ENCODE measurements at regions not wholly inside any gene's neighbourhood (a gene's known extent, or its start where the extent isn't known, plus 50 kb on each side); places are given as distances from the start of the nearest gene placed in this dataset.

DNA sequence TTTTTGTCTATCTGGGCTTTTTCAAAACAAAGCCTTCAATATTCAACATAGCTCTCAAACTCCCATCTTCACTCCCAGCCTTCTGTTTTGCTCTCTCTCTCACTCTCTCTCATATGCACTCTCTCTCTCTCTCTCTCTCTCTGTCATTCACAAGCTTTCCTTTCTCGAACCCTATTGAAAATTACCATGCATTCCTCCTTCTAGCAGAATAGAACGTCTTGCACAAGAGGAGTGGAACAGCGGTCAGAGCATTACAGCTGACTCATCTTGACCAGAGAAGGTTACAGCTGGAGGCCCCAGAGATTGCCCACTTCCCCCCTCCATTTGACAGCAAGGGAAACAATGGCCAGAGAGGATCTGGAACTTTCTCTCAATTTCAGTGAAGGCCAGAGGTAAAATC is 51.0 kb upstream of the LIFR start:
- TF ChIP-seq, protein P1, sequence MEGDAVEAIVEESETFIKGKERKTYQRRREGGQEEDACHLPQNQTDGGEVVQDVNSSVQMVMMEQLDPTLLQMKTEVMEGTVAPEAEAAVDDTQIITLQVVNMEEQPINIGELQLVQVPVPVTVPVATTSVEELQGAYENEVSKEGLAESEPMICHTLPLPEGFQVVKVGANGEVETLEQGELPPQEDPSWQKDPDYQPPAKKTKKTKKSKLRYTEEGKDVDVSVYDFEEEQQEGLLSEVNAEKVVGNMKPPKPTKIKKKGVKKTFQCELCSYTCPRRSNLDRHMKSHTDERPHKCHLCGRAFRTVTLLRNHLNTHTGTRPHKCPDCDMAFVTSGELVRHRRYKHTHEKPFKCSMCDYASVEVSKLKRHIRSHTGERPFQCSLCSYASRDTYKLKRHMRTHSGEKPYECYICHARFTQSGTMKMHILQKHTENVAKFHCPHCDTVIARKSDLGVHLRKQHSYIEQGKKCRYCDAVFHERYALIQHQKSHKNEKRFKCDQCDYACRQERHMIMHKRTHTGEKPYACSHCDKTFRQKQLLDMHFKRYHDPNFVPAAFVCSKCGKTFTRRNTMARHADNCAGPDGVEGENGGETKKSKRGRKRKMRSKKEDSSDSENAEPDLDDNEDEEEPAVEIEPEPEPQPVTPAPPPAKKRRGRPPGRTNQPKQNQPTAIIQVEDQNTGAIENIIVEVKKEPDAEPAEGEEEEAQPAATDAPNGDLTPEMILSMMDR (IDR thresholded peaks at IDR 0.05; ENCODE audit: unreplicated experiment) = no peak
- Mint-ChIP-seq H3K4me3 (ENCODE audit: unreplicated experiment) (no peak overlapping the region), H3K4me1 (ENCODE audit: unreplicated experiment) (peaks cover 20% of the 10 kb centered on the region), H3K27me3 (ENCODE audit: unreplicated experiment) (peaks cover 5% of the 10 kb centered on the region), H3K36me3 (ENCODE audit: low read depth, unreplicated experiment) (no peaks in the 10 kb centered on the region), H3K27ac (ENCODE audit: unreplicated experiment) (no peak overlapping the region), H3K9me3 (ENCODE audit: unreplicated experiment) (no peaks in the 10 kb centered on the region)
- DNase-seq (ENCODE audit: low spot score) = no peak

DNA sequence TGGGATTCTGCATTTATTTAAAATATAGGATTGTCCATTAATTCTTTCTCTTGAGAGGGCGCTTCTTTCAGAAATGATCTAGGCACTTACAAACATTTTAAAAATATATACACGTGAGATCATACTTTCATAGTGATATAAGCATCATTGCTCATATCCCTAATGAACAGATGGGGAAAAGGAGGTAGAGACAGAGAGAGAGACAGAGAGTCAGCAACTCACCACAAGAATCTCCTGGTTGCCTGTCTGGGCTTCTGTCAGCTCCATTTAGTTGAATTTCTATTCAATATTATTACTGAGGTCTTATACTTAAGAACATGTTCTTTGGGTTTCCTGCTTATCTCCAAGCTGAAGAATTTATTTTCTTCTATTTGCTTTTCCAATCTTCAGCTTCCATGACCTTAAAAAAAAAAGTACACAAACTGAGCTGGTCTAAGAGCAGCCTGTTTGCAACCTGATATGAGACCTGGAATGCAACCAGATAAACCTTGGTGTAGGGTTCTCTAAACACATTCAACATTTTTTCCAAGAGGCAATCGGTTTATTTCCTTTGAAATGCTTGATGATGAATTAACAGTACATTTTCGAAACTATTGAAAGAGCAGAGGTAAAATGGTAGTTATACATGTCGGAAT is 51.6 kb upstream of the LIFR start:
- peaks cover 5% of the 10 kb centered on the region for H3K27me3 Mint-ChIP-seq (ENCODE audit: unreplicated experiment)
- DNase-seq (ENCODE audit: low spot score) = no peak
- no peaks in the 10 kb centered on the region for H3K36me3 Mint-ChIP-seq (ENCODE audit: low read depth, unreplicated experiment)
- H3K27ac Mint-ChIP-seq (ENCODE audit: unreplicated experiment) = no peak overlapping the region
- H3K4me3 Mint-ChIP-seq (ENCODE audit: unreplicated experiment) = no peak overlapping the region
- TF ChIP-seq, protein P1 (IDR thresholded peaks at IDR 0.05; ENCODE audit: unreplicated experiment) = no peak
- H3K4me1 Mint-ChIP-seq (ENCODE audit: unreplicated experiment) = peaks cover 13% of the 10 kb centered on the region
- no peaks in the 10 kb centered on the region for H3K9me3 Mint-ChIP-seq (ENCODE audit: unreplicated experiment)

DNA sequence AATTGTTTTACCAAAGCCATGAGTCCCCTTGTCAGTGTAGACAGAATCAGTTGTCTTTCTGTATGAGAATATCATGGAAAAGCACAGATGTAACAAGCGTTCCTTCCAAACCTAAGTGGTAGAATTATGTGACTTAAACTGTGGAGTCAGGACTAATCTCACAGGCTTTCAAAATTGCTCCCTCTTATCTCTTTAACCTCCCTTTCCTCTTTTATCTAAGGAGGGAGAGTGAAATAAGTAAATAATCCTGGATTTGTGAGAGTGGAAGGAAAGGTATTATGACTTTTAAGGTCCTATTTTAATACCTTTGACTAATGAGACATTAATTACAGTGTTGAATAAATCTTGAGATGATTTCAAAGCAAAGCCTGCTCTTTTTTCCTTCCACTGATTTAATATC is 52.4 kb upstream of the LIFR start:
- Mint-ChIP-seq H3K4me3 (ENCODE audit: unreplicated experiment) (no peak overlapping the region), H3K9me3 (ENCODE audit: unreplicated experiment) (no peaks in the 10 kb centered on the region), H3K27me3 (ENCODE audit: unreplicated experiment) (peaks cover 4% of the 10 kb centered on the region), H3K4me1 (ENCODE audit: unreplicated experiment) (peaks cover 10% of the 10 kb centered on the region), H3K36me3 (ENCODE audit: low read depth, unreplicated experiment) (no peaks in the 10 kb centered on the region), H3K27ac (ENCODE audit: unreplicated experiment) (no peak overlapping the region)
- TF ChIP-seq, protein P1 (IDR thresholded peaks at IDR 0.05; ENCODE audit: unreplicated experiment) = no peak
- DNase-seq (ENCODE audit: low spot score) = no peak

DNA sequence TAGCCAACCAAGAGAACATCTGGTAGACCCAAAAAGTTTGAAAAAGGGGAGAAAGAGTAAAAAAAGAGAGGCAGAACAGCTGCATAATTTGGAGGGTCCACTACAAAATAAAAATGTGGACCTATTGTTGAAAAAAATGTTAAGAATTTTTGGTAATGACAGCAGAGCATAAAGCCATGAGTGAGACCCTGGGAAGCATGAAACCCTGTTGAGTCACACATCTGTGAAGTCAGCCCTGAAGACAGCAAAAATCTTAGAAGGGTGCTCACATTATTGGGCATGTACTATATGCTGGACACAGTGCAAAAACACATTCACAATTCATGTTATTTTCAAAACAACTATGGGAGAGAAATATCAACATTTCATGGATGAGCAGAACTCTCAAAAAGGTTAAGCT is 56.4 kb upstream of the LIFR start:
- Mint-ChIP-seq H3K4me1 (ENCODE audit: unreplicated experiment) (peaks cover 3% of the 10 kb centered on the region), H3K27ac (ENCODE audit: unreplicated experiment) (no peak overlapping the region)
- TF ChIP-seq, protein P1 (IDR thresholded peaks at IDR 0.05; ENCODE audit: unreplicated experiment) = no peak

DNA sequence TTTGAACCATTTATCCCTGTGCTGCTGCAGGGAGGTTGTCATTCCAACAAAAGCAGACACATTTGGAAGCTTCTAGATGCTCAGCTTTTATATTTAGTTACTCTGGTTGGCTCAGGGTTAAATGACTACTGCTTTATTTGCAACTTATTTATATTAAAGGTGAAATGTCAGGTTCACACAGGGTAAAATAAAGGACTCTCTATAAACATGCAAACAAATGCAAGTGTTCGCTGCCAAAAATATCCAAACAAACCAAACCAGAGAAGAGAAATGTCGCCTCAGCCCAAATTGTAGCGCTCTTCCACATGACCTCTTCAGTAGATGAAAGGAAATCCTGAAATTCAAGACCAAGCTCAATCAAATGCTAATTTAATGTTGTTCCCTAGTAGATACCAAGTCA is 57.0 kb upstream of the LIFR start:
- no peak overlapping the region for H3K4me3 Mint-ChIP-seq (ENCODE audit: unreplicated experiment)
- H3K4me1 Mint-ChIP-seq (ENCODE audit: unreplicated experiment) = peaks cover 2% of the 10 kb centered on the region
- H3K9me3 Mint-ChIP-seq (ENCODE audit: unreplicated experiment) = peaks cover under 1% of the 10 kb centered on the region
- no peak overlapping the region for H3K27ac Mint-ChIP-seq (ENCODE audit: unreplicated experiment)
- TF ChIP-seq, protein P1 (IDR thresholded peaks at IDR 0.05; ENCODE audit: unreplicated experiment) = no peak
- DNase-seq (ENCODE audit: low spot score) = no peak
- no peaks in the 10 kb centered on the region for H3K27me3 Mint-ChIP-seq (ENCODE audit: unreplicated experiment)
- H3K36me3 Mint-ChIP-seq (ENCODE audit: low read depth, unreplicated experiment) = no peaks in the 10 kb centered on the region

More for the DNA sequence above, 56.4 kb upstream of the LIFR start:
- H3K9me3 Mint-ChIP-seq (ENCODE audit: unreplicated experiment) = no peaks in the 10 kb centered on the region
- H3K36me3 Mint-ChIP-seq (ENCODE audit: low read depth, unreplicated experiment) = no peaks in the 10 kb centered on the region
- no peak for DNase-seq (ENCODE audit: low spot score)
- no peaks in the 10 kb centered on the region for H3K27me3 Mint-ChIP-seq (ENCODE audit: unreplicated experiment)
- H3K4me3 Mint-ChIP-seq (ENCODE audit: unreplicated experiment) = no peak overlapping the region

Data from endothelial cell (in vitro differentiated cells).